HG02840 (cell line): ENCODE measurements at regions not wholly inside any gene's neighbourhood (a gene's known extent, or its start where the extent isn't known, plus 50 kb on each side); places are given as distances from the start of the nearest gene placed in this dataset.

Experiments
- ATAC-seq: cut with Tn5 transposase; IDR thresholded peaks from one replicate; pipeline ENCODE4 v1.9.1; 2021; ENCODE audit warnings: mild to moderate bottlenecking, moderate library complexity, moderate number of reproducible peaks; ENCODE audit not compliant: unreplicated experiment, low FRiP score

- ATAC-seq: peak; percentile 98
These were observed 243.5 kb upstream of the UBE2E2 start for GRCh38 chr3:22959593-22959992.

- ATAC-seq: no peak
These were observed 242.8 kb upstream of the UBE2E2 start for GRCh38 chr3:22960105-22960984.

GRCh38 chr3:22962244-22962643, 240.9 kb upstream of the UBE2E2 start:
- no peak for ATAC-seq

- ATAC-seq: no peak
These were observed 236.8 kb upstream of the UBE2E2 start for GRCh38 chr3:22966349-22966748.

GRCh38 chr3:22969276-22969675, 233.9 kb upstream of the UBE2E2 start:
- no peak for ATAC-seq

- ATAC-seq: no peak
These were observed 231.6 kb upstream of the UBE2E2 start for GRCh38 chr3:22971497-22971896.

GRCh38 chr3:22977042-22977441, 226.1 kb upstream of the UBE2E2 start:
- no peak for ATAC-seq

GRCh38 chr3:22977650-22978289, 225.4 kb upstream of the UBE2E2 start:
- no peak for ATAC-seq

- ATAC-seq: no peak
These were observed 223.5 kb upstream of the UBE2E2 start for GRCh38 chr3:22979581-22979980.

GRCh38 chr3:22980346-22980745, 222.8 kb upstream of the UBE2E2 start:
- ATAC-seq: no peak

- ATAC-seq: no peak
These were observed 222.0 kb upstream of the UBE2E2 start for GRCh38 chr3:22981166-22981565.

GRCh38 chr3:22981861-22982260, 221.3 kb upstream of the UBE2E2 start:
- ATAC-seq: no peak

- ATAC-seq: no peak
These were observed 220.0 kb upstream of the UBE2E2 start for GRCh38 chr3:22982981-22983587.

- ATAC-seq: no peak
These were observed 216.2 kb upstream of the UBE2E2 start for GRCh38 chr3:22986958-22987357.

GRCh38 chr3:22988566-22988965, 214.6 kb upstream of the UBE2E2 start:
- ATAC-seq: no peak

- no peak for ATAC-seq
These were observed 213.4 kb upstream of the UBE2E2 start for GRCh38 chr3:22989716-22990115.

GRCh38 chr3:22990291-22991200, 212.6 kb upstream of the UBE2E2 start:
- no peak for ATAC-seq

- ATAC-seq: no peak
These were observed 208.3 kb upstream of the UBE2E2 start for GRCh38 chr3:22994781-22995180.

- ATAC-seq: no peak
These were observed 206.1 kb upstream of the UBE2E2 start for GRCh38 chr3:22996920-22997571.

GRCh38 chr3:23000371-23000770, 202.8 kb upstream of the UBE2E2 start:
- no peak for ATAC-seq
